ENCODE measurements at regions not wholly inside any gene's neighbourhood (a gene's known extent, or its start where the extent isn't known, plus 50 kb on each side); places are given as distances from the start of the nearest gene placed in this dataset.
A peak's percentile ranks its signal among the peaks of the same experiment; 100 is the strongest.

- TF ChIP-seq CTCF (conservative IDR thresholded peaks at IDR 0.05) = no peak
- no peak overlapping the region for H3K27ac ChIP-seq
Observed at GRCh38 chr9:22374051-22374450, 72.6 kb upstream of the DMRTA1 start.

GRCh38 chr9:22379272-22379671, 67.4 kb upstream of the DMRTA1 start:
- TF ChIP-seq CTCF (conservative IDR thresholded peaks at IDR 0.05) = no peak
- peak overlapping the region; percentile 72 for H3K27ac ChIP-seq

- TF ChIP-seq CTCF (conservative IDR thresholded peaks at IDR 0.05) = no peak
- no peak overlapping the region; the same call in 1 of the 2 replicates for H3K27ac ChIP-seq
Observed at GRCh38 chr9:22381170-22381569, 65.5 kb upstream of the DMRTA1 start.

GRCh38 chr9:22382331-22382730, 64.3 kb upstream of the DMRTA1 start:
- no peak for TF ChIP-seq CTCF (conservative IDR thresholded peaks at IDR 0.05)
- no peak overlapping the region for H3K27ac ChIP-seq

GRCh38 chr9:22383718-22384117, 62.9 kb upstream of the DMRTA1 start:
- H3K27ac ChIP-seq = no peak overlapping the region

GRCh38 chr9:22389271-22389670, 57.4 kb upstream of the DMRTA1 start:
- H3K27ac ChIP-seq = no peak overlapping the region
- TF ChIP-seq CTCF (conservative IDR thresholded peaks at IDR 0.05) = no peak

More at GRCh38 chr9:22383718-22384117, 62.9 kb upstream of the DMRTA1 start:
- TF ChIP-seq CTCF (conservative IDR thresholded peaks at IDR 0.05) = no peak

- TF ChIP-seq CTCF (conservative IDR thresholded peaks at IDR 0.05) = no peak
- no peak overlapping the region for H3K27ac ChIP-seq
Observed at GRCh38 chr9:22392523-22392922, 54.1 kb upstream of the DMRTA1 start.

Data from VCaP (cell line).